HepG2 (cell line): ENCODE measurements at regions not wholly inside any gene's neighbourhood (a gene's known extent, or its start where the extent isn't known, plus 50 kb on each side); places are given as distances from the start of the nearest gene placed in this dataset.

Source experiments
- ATAC-seq: fragments of 200-7000 bp; cut with Tn5 transposase; 3 replicates; pipeline ENCODE4 v1.9.1; 2020; ENCODE audit warnings: mild to moderate bottlenecking, moderate library complexity
- BruUV-seq: library from RNA; stranded (reverse); fragments of 400-500 nt; replicated peaks from 2 replicates; lab custom pipeline; 2021; lab: Mats Ljungman, UMichigan
- CTCF ChIA-PET: fragments of 300-600 bp; formaldehyde crosslinking; extraction: SDS; loops from one replicate; lab custom pipeline; 2021; ENCODE audit warnings: low total read pairs, inconsistent platforms, low intra/inter-chr PET ratio; lab: Yijun Ruan, JAX
- POLR2A ChIA-PET: fragments of 350-600 bp; sonication (Branson Sonifier 250); formaldehyde crosslinking; loops from one replicate; lab custom pipeline; 2020; ENCODE audit warnings: antibody characterized with exemption, inconsistent platforms; lab: Yijun Ruan, JAX
- DNase-seq: peaks from one replicate; pipeline ENCODE4 v3.0.0-alpha.2; 2015; ENCODE audit warnings: low spot score
- FAIRE-seq: peaks from 3 replicates; lab custom pipeline; 2011; peaks lifted over from hg19 to GRCh38; lab: Jason Lieb, UNC
- H2AFZ ChIP-seq: one replicate; pipeline ENCODE4 v1.6.1; 2011; ENCODE audit warnings: low read length, inconsistent platforms
- H3K27ac ChIP-seq: fragments of 300-600 bp; 3 replicates; pipeline ENCODE4 v1.8.0; 2011; ENCODE audit warnings: mixed run types, mild to moderate bottlenecking, mixed read lengths, low read length, inconsistent platforms; ENCODE audit not compliant: insufficient read depth; ENCODE audit errors: extremely low read length
- H3K27me3 ChIP-seq, 2 experiments: fragments of 200-600 bp in 1 of 2; 2 replicates in 1 of 2; 3 replicates in 1 of 2; pipeline versions ENCODE4 v1.6.0 to v1.8.0; 2011; ENCODE audit warnings: low read length in 2 of 2, mild to moderate bottlenecking in 2 of 2, moderate library complexity in 2 of 2, inconsistent platforms in 1 of 2; ENCODE audit not compliant: insufficient read depth in 2 of 2, control insufficient read depth in 1 of 2
- H3K36me3 ChIP-seq, 2 experiments: fragments of 200-600 bp in 1 of 2; replicated peaks in 1 of 2; 2 replicates in 1 of 2; 3 replicates in 1 of 2; pipeline versions ENCODE4 v1.5.1 to v1.8.0; 2011; ENCODE audit warnings: low read length in 2 of 2, inconsistent platforms in 1 of 2; ENCODE audit not compliant: insufficient read depth in 2 of 2, control insufficient read depth in 1 of 2
- H3K4me1 ChIP-seq: 2 replicates; pipeline ENCODE4 v1.5.1; 2012; ENCODE audit warnings: low read length, inconsistent platforms; ENCODE audit not compliant: insufficient read depth
- H3K4me2 ChIP-seq: 2 replicates; pipeline ENCODE4 v1.6.0; 2011; ENCODE audit warnings: low read depth, low read length, inconsistent platforms
- H3K4me3 ChIP-seq, 3 experiments: fragments of 200-600 bp in 1 of 3; sonication (generic), shearing (Covaris generic) in 1 of 3; replicated peaks in 1 of 3; 2 replicates each; pipeline ENCODE4 v1.5.1; 2011 to 2016; ENCODE audit warnings: low read length in 3 of 3, inconsistent platforms in 2 of 3, low read depth in 2 of 3, mild to moderate bottlenecking in 2 of 3, control low read depth in 1 of 3, mixed read lengths in 1 of 3; ENCODE audit not compliant: insufficient read depth in 1 of 3
- H3K79me2 ChIP-seq: one replicate; pipeline ENCODE4 v1.6.1; 2011; ENCODE audit warnings: low read length, inconsistent platforms; ENCODE audit not compliant: insufficient read depth
- H3K9ac ChIP-seq: 2 replicates; pipeline ENCODE4 v1.6.0; 2011; ENCODE audit warnings: mild to moderate bottlenecking, low read depth, low read length, inconsistent platforms; ENCODE audit not compliant: insufficient read depth
- H3K9me3 ChIP-seq: 2 replicates; pipeline ENCODE4 v1.5.1; 2012; ENCODE audit warnings: mild to moderate bottlenecking, low read length
- H4K20me1 ChIP-seq: 2 replicates; pipeline ENCODE4 v1.6.0; 2011; ENCODE audit warnings: inconsistent platforms, mild to moderate bottlenecking, low read length, moderate library complexity; ENCODE audit not compliant: insufficient read depth
- ATF3 ChIP-seq: sonication (generic); formaldehyde crosslinking; IDR thresholded peaks from 2 replicates; pipeline ENCODE4 v1.4.0; 2020; ENCODE audit warnings: missing genetic modification reagents
- EEA1 ChIP-seq: sonication (generic); formaldehyde crosslinking; IDR thresholded peaks from 2 replicates; pipeline ENCODE4 v1.5.1; 2020; ENCODE audit warnings: mild to moderate bottlenecking, missing genetic modification reagents, borderline replicate concordance
- HMGXB3 ChIP-seq: sonication (generic); formaldehyde crosslinking; IDR thresholded peaks from 2 replicates; pipeline ENCODE4 v1.4.0; 2020; ENCODE audit warnings: missing genetic modification reagents, borderline replicate concordance
- HOXD1 ChIP-seq: sonication (generic); formaldehyde crosslinking; IDR thresholded peaks from 2 replicates; pipeline ENCODE4 v1.5.0; 2020; ENCODE audit warnings: missing genetic modification reagents
- KLF16 ChIP-seq, 2 experiments: sonication (generic) in 1 of 2; formaldehyde crosslinking in 1 of 2; IDR thresholded peaks; 2 replicates each; pipeline versions ENCODE4 v1.6.1 to v1.8.0; 2016 to 2023; ENCODE audit warnings: missing genetic modification reagents in 2 of 2, missing compliant biosample characterization in 1 of 2
- PITX1 ChIP-seq: sonication (generic); formaldehyde crosslinking; IDR thresholded peaks from 2 replicates; pipeline ENCODE4 v1.5.1; 2020; ENCODE audit warnings: mild to moderate bottlenecking, missing genetic modification reagents
- TOPORS ChIP-seq: sonication (generic); formaldehyde crosslinking; IDR thresholded peaks from 2 replicates; pipeline ENCODE4 v1.8.0; 2023; ENCODE audit warnings: mild to moderate bottlenecking, missing genetic modification reagents
- ZBTB8A ChIP-seq: sonication (generic); formaldehyde crosslinking; IDR thresholded peaks from 2 replicates; pipeline ENCODE4 v1.4.0; 2020; ENCODE audit warnings: mild to moderate bottlenecking, low read depth, missing genetic modification reagents, borderline replicate concordance
- ZNF292 ChIP-seq: sonication (generic); formaldehyde crosslinking; IDR thresholded peaks from 2 replicates; pipeline ENCODE4 v1.8.1; 2022; ENCODE audit warnings: mild to moderate bottlenecking, low read depth, missing genetic modification reagents, borderline replicate concordance
- ZNF33A ChIP-seq: sonication (generic); formaldehyde crosslinking; IDR thresholded peaks from 2 replicates; pipeline ENCODE4 v1.5.1; 2020; ENCODE audit warnings: missing genetic modification reagents, mild to moderate bottlenecking, moderate library complexity, borderline replicate concordance
- ZNF441 ChIP-seq: sonication (generic); formaldehyde crosslinking; IDR thresholded peaks from 2 replicates; pipeline ENCODE4 v1.7.0; 2021; ENCODE audit warnings: missing genetic modification reagents, borderline replicate concordance
- ZNF569 ChIP-seq: sonication (generic); formaldehyde crosslinking; IDR thresholded peaks from 2 replicates; pipeline ENCODE4 v1.5.0; 2020; ENCODE audit warnings: mild to moderate bottlenecking, missing genetic modification reagents, moderate library complexity, borderline replicate concordance
- ZNF577 ChIP-seq: sonication (generic); formaldehyde crosslinking; IDR thresholded peaks from 2 replicates; pipeline ENCODE4 v1.4.0; 2020; ENCODE audit warnings: mild to moderate bottlenecking, low read depth, missing genetic modification reagents, borderline replicate concordance
- WGBS: methylation state at CpG from one replicate; pipeline ENCODE4 v1.1.6; 2017; ENCODE audit warnings: low lambda C conversion rate; 5-methylcytosine and 5-hydroxymethylcytosine counted together
- in situ Hi-C: cut with HindIII; loops from 2 replicates; pipeline ENCODE4 v1.10.0; 2017; ENCODE audit warnings: low pct_unique_long_range_greater_than_20kb; ENCODE audit not compliant: extremely low pct_ligation_motif_present
- intact Hi-C: fragments of 100-400 bp; cut with micrococcal nuclease; formaldehyde crosslinking; loops from one replicate; pipeline ENCODE4 v1.10.0; 2022; ENCODE audit not compliant: unreplicated experiment
- TF ChIP-seq, protein P1 (sequence below): sonication (generic); formaldehyde crosslinking; IDR thresholded peaks from 2 replicates; pipeline ENCODE4 v1.4.0; 2020; ENCODE audit warnings: missing genetic modification reagents
- TF ChIP-seq, protein P2 (sequence below): sonication (generic); formaldehyde crosslinking; conservative IDR thresholded peaks from 2 replicates; pipeline ENCODE4 v1.4.0; 2020; ENCODE audit warnings: mild to moderate bottlenecking, missing genetic modification reagents, moderate library complexity
- TF ChIP-seq, protein P3 (sequence below): sonication (generic); formaldehyde crosslinking; IDR thresholded peaks from 2 replicates; pipeline ENCODE4 v1.5.0; 2020; ENCODE audit warnings: missing genetic modification reagents

- no peaks in the 10 kb centered on the region for H3K36me3 ChIP-seq
- in situ Hi-C loops = no loop called here
- ChIA-PET POLR2A (no interaction called here), CTCF (no interaction called here)
- intact Hi-C loops = no loop called here
- no peak overlapping the region for H3K4me3 ChIP-seq
- H3K27ac ChIP-seq = no peak overlapping the region
- no peak for ATAC-seq
- H4K20me1 ChIP-seq = no peaks in the 10 kb centered on the region
- H3K79me2 ChIP-seq = no peaks in the 10 kb centered on the region
- peaks cover 84% of the 10 kb centered on the region for H3K9me3 ChIP-seq
- H3K4me1 ChIP-seq = no peaks in the 10 kb centered on the region
- H3K27me3 ChIP-seq = no peaks in the 10 kb centered on the region
- DNase-seq = no peak
- H3K4me2 ChIP-seq = no peak overlapping the region
- BruUV-seq = no TSS peak
- no peak for FAIRE-seq
- no peak overlapping the region for H3K9ac ChIP-seq
- no peak overlapping the region for H2AFZ ChIP-seq
- 3% methylated on average over 4 of the region's 4 CpGs for WGBS
- TF ChIP-seq ZNF577 (no peak), ATF3 (CRISPR knock-in tag) (no peak), TOPORS (CRISPR knock-in tag) (no peak), ZBTB8A (no peak), ZNF292 (CRISPR knock-in tag) (no peak), EEA1 (CRISPR knock-in tag) (no peak), ZNF441 (CRISPR knock-in tag) (no peak), KLF16 (CRISPR knock-in tag; IDR thresholded peaks at IDR 0.05) (no peak), ZNF569 (no peak), PITX1 (no peak), HMGXB3 (CRISPR knock-in tag) (no peak), HOXD1 (no peak), ZNF33A (CRISPR knock-in tag) (no peak)
- TF ChIP-seq, protein P1, sequence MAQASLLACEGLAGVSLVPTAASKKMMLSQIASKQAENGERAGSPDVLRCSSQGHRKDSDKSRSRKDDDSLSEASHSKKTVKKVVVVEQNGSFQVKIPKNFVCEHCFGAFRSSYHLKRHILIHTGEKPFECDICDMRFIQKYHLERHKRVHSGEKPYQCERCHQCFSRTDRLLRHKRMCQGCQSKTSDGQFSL (CRISPR knock-in tag) = no peak
- TF ChIP-seq, protein P2, sequence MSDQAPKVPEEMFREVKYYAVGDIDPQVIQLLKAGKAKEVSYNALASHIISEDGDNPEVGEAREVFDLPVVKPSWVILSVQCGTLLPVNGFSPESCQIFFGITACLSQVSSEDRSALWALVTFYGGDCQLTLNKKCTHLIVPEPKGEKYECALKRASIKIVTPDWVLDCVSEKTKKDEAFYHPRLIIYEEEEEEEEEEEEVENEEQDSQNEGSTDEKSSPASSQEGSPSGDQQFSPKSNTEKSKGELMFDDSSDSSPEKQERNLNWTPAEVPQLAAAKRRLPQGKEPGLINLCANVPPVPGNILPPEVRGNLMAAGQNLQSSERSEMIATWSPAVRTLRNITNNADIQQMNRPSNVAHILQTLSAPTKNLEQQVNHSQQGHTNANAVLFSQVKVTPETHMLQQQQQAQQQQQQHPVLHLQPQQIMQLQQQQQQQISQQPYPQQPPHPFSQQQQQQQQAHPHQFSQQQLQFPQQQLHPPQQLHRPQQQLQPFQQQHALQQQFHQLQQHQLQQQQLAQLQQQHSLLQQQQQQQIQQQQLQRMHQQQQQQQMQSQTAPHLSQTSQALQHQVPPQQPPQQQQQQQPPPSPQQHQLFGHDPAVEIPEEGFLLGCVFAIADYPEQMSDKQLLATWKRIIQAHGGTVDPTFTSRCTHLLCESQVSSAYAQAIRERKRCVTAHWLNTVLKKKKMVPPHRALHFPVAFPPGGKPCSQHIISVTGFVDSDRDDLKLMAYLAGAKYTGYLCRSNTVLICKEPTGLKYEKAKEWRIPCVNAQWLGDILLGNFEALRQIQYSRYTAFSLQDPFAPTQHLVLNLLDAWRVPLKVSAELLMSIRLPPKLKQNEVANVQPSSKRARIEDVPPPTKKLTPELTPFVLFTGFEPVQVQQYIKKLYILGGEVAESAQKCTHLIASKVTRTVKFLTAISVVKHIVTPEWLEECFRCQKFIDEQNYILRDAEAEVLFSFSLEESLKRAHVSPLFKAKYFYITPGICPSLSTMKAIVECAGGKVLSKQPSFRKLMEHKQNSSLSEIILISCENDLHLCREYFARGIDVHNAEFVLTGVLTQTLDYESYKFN (CRISPR knock-in tag) = no peak
- TF ChIP-seq, protein P3, sequence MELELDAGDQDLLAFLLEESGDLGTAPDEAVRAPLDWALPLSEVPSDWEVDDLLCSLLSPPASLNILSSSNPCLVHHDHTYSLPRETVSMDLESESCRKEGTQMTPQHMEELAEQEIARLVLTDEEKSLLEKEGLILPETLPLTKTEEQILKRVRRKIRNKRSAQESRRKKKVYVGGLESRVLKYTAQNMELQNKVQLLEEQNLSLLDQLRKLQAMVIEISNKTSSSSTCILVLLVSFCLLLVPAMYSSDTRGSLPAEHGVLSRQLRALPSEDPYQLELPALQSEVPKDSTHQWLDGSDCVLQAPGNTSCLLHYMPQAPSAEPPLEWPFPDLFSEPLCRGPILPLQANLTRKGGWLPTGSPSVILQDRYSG (CRISPR knock-in tag) = no peak
Observed at GRCh38 chr10:9807846-9808245, 1209.8 kb upstream of the CELF2 start.
